ENCODE measurements at regions not wholly inside any gene's neighbourhood (a gene's known extent, or its start where the extent isn't known, plus 50 kb on each side); places are given as distances from the start of the nearest gene placed in this dataset.

GRCh38 chr5:107272954-107273353 is 397.8 kb downstream of the EFNA5 start:
- intact Hi-C loops (cut with micrococcal nuclease; ENCODE audit: unreplicated experiment) = no loop called here
- no peaks in the 10 kb centered on the region for H3K36me3 ChIP-seq (ENCODE audit: insufficient read depth, low read length, poor library complexity, severe bottlenecking)
- H3K27ac ChIP-seq (ENCODE audit: low read depth, low read length, poor library complexity, severe bottlenecking) = no peak overlapping the region
- ChIA-PET POLR2A (ENCODE audit: low non-redundant PET) (no interaction called here), CTCF (no interaction called here)
- BruUV-seq (replicated peaks) = no TSS peak
- no peaks in the 10 kb centered on the region for H3K27me3 ChIP-seq (replicated peaks; ENCODE audit: insufficient read depth, low read depth, low read length, poor library complexity)
- no peak for TF ChIP-seq EZH2 (IDR thresholded peaks at IDR 0.05; ENCODE audit: borderline replicate concordance, low read depth, low read length, poor library complexity, severe bottlenecking)
- TF ChIP-seq CTCF (conservative IDR thresholded peaks at IDR 0.05; ENCODE audit: low read depth, low read length) = no peak
- H3K9me3 ChIP-seq (ENCODE audit: low read depth, low read length, poor library complexity, severe bottlenecking) = no peaks in the 10 kb centered on the region
- H3K4me1 ChIP-seq (ENCODE audit: insufficient read depth, low read length, poor library complexity, severe bottlenecking) = no peaks in the 10 kb centered on the region
- H3K4me3 ChIP-seq (ENCODE audit: low read depth, low read length, poor library complexity, severe bottlenecking) = no peak overlapping the region
- no peak for DNase-seq (ENCODE audit: low spot score)

GRCh38 chr5:107272509-107272908 is 398.2 kb downstream of the EFNA5 start:
- DNase-seq (ENCODE audit: low spot score) = no peak
- Histone ChIP-seq H3K27ac (ENCODE audit: low read depth, low read length, poor library complexity, severe bottlenecking) (no peak overlapping the region), H3K4me1 (ENCODE audit: insufficient read depth, low read length, poor library complexity, severe bottlenecking) (no peaks in the 10 kb centered on the region), H3K36me3 (ENCODE audit: insufficient read depth, low read length, poor library complexity, severe bottlenecking) (no peaks in the 10 kb centered on the region), H3K9me3 (ENCODE audit: low read depth, low read length, poor library complexity, severe bottlenecking) (no peaks in the 10 kb centered on the region), H3K4me3 (ENCODE audit: low read depth, low read length, poor library complexity, severe bottlenecking) (no peak overlapping the region), H3K27me3 (replicated peaks; ENCODE audit: insufficient read depth, low read depth, low read length, poor library complexity) (no peaks in the 10 kb centered on the region)
- ChIA-PET CTCF (no interaction called here), POLR2A (ENCODE audit: low non-redundant PET) (no interaction called here)
- BruUV-seq (replicated peaks) = no TSS peak
- intact Hi-C loops (cut with micrococcal nuclease; ENCODE audit: unreplicated experiment) = no loop called here
- TF ChIP-seq CTCF (conservative IDR thresholded peaks at IDR 0.05; ENCODE audit: low read depth, low read length) (no peak), EZH2 (IDR thresholded peaks at IDR 0.05; ENCODE audit: borderline replicate concordance, low read depth, low read length, poor library complexity, severe bottlenecking) (no peak)

GRCh38 chr5:107271682-107272350 is 398.9 kb downstream of the EFNA5 start:
- Histone ChIP-seq H3K27me3 (replicated peaks; ENCODE audit: insufficient read depth, low read depth, low read length, poor library complexity) (no peaks in the 10 kb centered on the region), H3K4me3 (ENCODE audit: low read depth, low read length, poor library complexity, severe bottlenecking) (no peak overlapping the region), H3K9me3 (ENCODE audit: low read depth, low read length, poor library complexity, severe bottlenecking) (no peaks in the 10 kb centered on the region), H3K27ac (ENCODE audit: low read depth, low read length, poor library complexity, severe bottlenecking) (no peak overlapping the region), H3K4me1 (ENCODE audit: insufficient read depth, low read length, poor library complexity, severe bottlenecking) (no peaks in the 10 kb centered on the region), H3K36me3 (ENCODE audit: insufficient read depth, low read length, poor library complexity, severe bottlenecking) (no peaks in the 10 kb centered on the region)
- ChIA-PET POLR2A (ENCODE audit: low non-redundant PET) (no interaction called here), CTCF (no interaction called here)
- BruUV-seq (replicated peaks) = no TSS peak
- intact Hi-C loops (cut with micrococcal nuclease; ENCODE audit: unreplicated experiment) = no loop called here
- no peak for TF ChIP-seq CTCF (conservative IDR thresholded peaks at IDR 0.05; ENCODE audit: low read depth, low read length)
- no peak for TF ChIP-seq EZH2 (IDR thresholded peaks at IDR 0.05; ENCODE audit: borderline replicate concordance, low read depth, low read length, poor library complexity, severe bottlenecking)
- no peak for DNase-seq (ENCODE audit: low spot score)

Measured in A673 (cell line).